Tibial artery (tissue), 4 donors: ENCODE measurements at regions not wholly inside any gene's neighbourhood (a gene's known extent, or its start where the extent isn't known, plus 50 kb on each side); places are given as distances from the start of the nearest gene placed in this dataset.

Experiments used
- DNase-seq, 2 donors: peaks; one replicate each; pipeline ENCODE4 v3.0.0-alpha.2; 2019
- H3K27ac ChIP-seq, 2 donors: fragments of 200-600 bp; sonication (generic) in 1 of 2; 1 replicate in 1 of 2; 2 replicates in 1 of 2; pipeline ENCODE4 v1.5.1; 2018 to 2019; ENCODE audit warnings: mild to moderate bottlenecking in 1 of 2
- H3K27me3 ChIP-seq, 2 donors: fragments of 200-600 bp; sonication (generic) in 1 of 2; one replicate each; pipeline versions ENCODE4 v1.5.1 to v1.6.0; 2016 to 2019
- H3K36me3 ChIP-seq, 3 donors: fragments of 200-600 bp; sonication (generic) in 2 of 3; one replicate each; pipeline ENCODE4 v1.5.1; 2016 to 2019; ENCODE audit warnings: mild to moderate bottlenecking in 2 of 3
- H3K4me1 ChIP-seq, 4 donors: fragments of 200-600 bp; sonication (generic) in 2 of 4; 1 replicate in 3 of 4; 2 replicates in 1 of 4; pipeline ENCODE4 v1.5.1; 2016 to 2019
- H3K4me3 ChIP-seq, 2 donors: fragments of 200-600 bp; sonication (generic) in 1 of 2; 1 replicate in 1 of 2; 2 replicates in 1 of 2; pipeline ENCODE4 v1.5.1; 2018 to 2019; ENCODE audit warnings: mild to moderate bottlenecking in 2 of 2
- H3K9me3 ChIP-seq, 3 donors: fragments of 200-600 bp; sonication (generic) in 1 of 3; one replicate each; pipeline ENCODE4 v1.5.1; 2016 to 2019
- CTCF ChIP-seq, 2 experiments: fragments of 200-600 bp in 1 of 2; fragments of 450-650 bp in 1 of 2; IDR thresholded peaks; one replicate each; pipeline ENCODE4 v1.5.1; 2017 to 2019; ENCODE audit warnings: antibody characterized with exemption in 2 of 2, mild to moderate bottlenecking in 1 of 2, moderate library complexity in 1 of 2
- intact Hi-C: fragments of 100-400 bp; cut with DNase I; formaldehyde crosslinking; loops from one replicate; pipeline ENCODE4 v1.15.0; 2023; ENCODE audit warnings: low total_unique reads

- no peak for TF ChIP-seq CTCF (IDR thresholded peaks at IDR 0.05)
- no peak for DNase-seq
- Histone ChIP-seq H3K9me3 (no peaks in the 10 kb centered on the region), H3K4me1 (no peaks in the 10 kb centered on the region), H3K36me3 (no peaks in the 10 kb centered on the region), H3K27me3 (no peaks in the 10 kb centered on the region), H3K27ac (no peak overlapping the region), H3K4me3 (no peak overlapping the region)
- intact Hi-C loops, result no loop called here
Measured at GRCh38 chr10:84676536-84676935, 348.1 kb downstream of the CCSER2 start.

- intact Hi-C loops, result no loop called here
- no peak for DNase-seq
- Histone ChIP-seq H3K9me3 (no peaks in the 10 kb centered on the region), H3K4me3 (no peak overlapping the region), H3K27me3 (no peaks in the 10 kb centered on the region), H3K4me1 (no peaks in the 10 kb centered on the region), H3K27ac (no peak overlapping the region), H3K36me3 (no peaks in the 10 kb centered on the region)
- no peak for TF ChIP-seq CTCF (IDR thresholded peaks at IDR 0.05)
Measured at GRCh38 chr10:84681781-84682180, 353.4 kb downstream of the CCSER2 start.

- H3K4me3 ChIP-seq, result no peak overlapping the region
- no peaks in the 10 kb centered on the region for H3K27me3 ChIP-seq
- intact Hi-C loops, result no loop called here
- H3K4me1 ChIP-seq, result no peaks in the 10 kb centered on the region
- no peak for TF ChIP-seq CTCF (IDR thresholded peaks at IDR 0.05)
- H3K36me3 ChIP-seq, result no peaks in the 10 kb centered on the region
- H3K27ac ChIP-seq, result no peak overlapping the region
- no peak for DNase-seq
- H3K9me3 ChIP-seq, result no peaks in the 10 kb centered on the region
Measured at GRCh38 chr10:84683550-84683949, 355.2 kb downstream of the CCSER2 start.

GRCh38 chr10:84683980-84684740 is 355.8 kb downstream of the CCSER2 start:
- no peak for TF ChIP-seq CTCF (IDR thresholded peaks at IDR 0.05)
- no peak overlapping the region for H3K27ac ChIP-seq
- DNase-seq, result no peak

GRCh38 chr10:84685047-84685660 is 356.8 kb downstream of the CCSER2 start:
- no peaks in the 10 kb centered on the region for H3K36me3 ChIP-seq
- DNase-seq, result no peak
- H3K27ac ChIP-seq, result no peak overlapping the region
- H3K4me3 ChIP-seq, result no peak overlapping the region
- no peaks in the 10 kb centered on the region for H3K9me3 ChIP-seq
- intact Hi-C loops, result no loop called here
- H3K4me1 ChIP-seq, result no peaks in the 10 kb centered on the region
- TF ChIP-seq CTCF (IDR thresholded peaks at IDR 0.05), result no peak
- no peaks in the 10 kb centered on the region for H3K27me3 ChIP-seq

More at GRCh38 chr10:84683980-84684740, 355.8 kb downstream of the CCSER2 start:
- H3K27me3 ChIP-seq, result no peaks in the 10 kb centered on the region
- H3K9me3 ChIP-seq, result no peaks in the 10 kb centered on the region
- intact Hi-C loops, result no loop called here
- no peaks in the 10 kb centered on the region for H3K4me1 ChIP-seq
- no peak overlapping the region for H3K4me3 ChIP-seq
- H3K36me3 ChIP-seq, result no peaks in the 10 kb centered on the region
